ENCODE measurements at regions not wholly inside any gene's neighbourhood (a gene's known extent, or its start where the extent isn't known, plus 50 kb on each side); places are given as distances from the start of the nearest gene placed in this dataset.

DNA sequence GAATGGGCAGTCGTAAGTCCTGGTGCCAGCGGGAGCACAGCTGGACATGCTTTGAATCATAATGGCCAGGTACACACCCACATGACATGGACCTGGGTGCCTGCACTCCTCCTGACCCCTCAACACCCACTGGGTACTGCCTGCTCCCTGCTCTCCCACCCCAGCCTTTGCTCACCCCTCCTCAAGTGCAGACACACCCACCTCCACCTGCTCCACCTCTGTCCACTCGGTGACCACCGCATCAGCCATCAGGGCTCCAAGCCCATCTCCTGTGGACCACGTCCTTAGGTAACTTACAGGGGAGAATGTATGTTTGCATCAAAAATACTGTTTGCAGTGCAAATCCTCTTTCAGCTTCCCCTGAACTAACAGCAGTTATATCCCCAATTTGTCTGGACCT is 214.6 kb downstream of the BRD1 start:
- no peak for DNase-seq (ENCODE audit: extremely low read depth, low read depth)
- TF ChIP-seq, protein P1, sequence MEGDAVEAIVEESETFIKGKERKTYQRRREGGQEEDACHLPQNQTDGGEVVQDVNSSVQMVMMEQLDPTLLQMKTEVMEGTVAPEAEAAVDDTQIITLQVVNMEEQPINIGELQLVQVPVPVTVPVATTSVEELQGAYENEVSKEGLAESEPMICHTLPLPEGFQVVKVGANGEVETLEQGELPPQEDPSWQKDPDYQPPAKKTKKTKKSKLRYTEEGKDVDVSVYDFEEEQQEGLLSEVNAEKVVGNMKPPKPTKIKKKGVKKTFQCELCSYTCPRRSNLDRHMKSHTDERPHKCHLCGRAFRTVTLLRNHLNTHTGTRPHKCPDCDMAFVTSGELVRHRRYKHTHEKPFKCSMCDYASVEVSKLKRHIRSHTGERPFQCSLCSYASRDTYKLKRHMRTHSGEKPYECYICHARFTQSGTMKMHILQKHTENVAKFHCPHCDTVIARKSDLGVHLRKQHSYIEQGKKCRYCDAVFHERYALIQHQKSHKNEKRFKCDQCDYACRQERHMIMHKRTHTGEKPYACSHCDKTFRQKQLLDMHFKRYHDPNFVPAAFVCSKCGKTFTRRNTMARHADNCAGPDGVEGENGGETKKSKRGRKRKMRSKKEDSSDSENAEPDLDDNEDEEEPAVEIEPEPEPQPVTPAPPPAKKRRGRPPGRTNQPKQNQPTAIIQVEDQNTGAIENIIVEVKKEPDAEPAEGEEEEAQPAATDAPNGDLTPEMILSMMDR (IDR thresholded peaks at IDR 0.05; ENCODE audit: low read depth, low read length): no peak

DNA sequence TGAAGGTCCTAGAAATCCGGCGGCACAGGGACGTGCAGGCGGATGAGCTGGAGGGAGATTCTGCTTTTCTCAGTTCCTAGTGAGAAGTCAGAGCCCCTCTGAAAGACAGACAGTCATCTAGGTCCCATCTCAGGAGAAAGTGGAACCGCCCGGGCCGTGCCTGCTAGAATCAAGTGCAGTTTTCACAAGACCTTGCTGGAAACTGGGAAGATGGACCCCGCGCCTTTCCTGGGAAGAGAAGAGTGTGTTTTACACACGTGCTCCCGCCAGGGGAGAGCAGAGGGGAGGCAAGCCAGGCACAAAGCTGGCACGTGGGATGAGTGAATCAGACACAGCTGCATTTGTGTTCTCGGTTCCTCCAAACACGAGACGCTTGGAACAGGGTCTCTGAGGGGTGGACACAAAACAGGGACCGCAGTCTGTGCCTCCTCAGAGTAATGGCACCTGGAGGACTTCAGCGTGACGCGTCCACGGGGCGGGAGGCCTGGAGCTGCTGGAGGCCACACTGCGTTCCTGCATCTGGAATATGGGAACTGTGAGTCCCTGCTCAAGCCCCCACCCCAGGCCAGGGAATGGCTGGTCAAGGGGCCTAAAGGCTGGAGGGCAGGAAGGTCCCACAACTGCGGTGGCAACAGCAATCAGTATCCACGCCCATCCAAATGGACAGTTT is 218.3 kb downstream of the BRD1 start:
- DNase-seq (ENCODE audit: extremely low read depth, low read depth): no peak
- TF ChIP-seq, protein P1 (IDR thresholded peaks at IDR 0.05; ENCODE audit: low read depth, low read length): no peak

DNA sequence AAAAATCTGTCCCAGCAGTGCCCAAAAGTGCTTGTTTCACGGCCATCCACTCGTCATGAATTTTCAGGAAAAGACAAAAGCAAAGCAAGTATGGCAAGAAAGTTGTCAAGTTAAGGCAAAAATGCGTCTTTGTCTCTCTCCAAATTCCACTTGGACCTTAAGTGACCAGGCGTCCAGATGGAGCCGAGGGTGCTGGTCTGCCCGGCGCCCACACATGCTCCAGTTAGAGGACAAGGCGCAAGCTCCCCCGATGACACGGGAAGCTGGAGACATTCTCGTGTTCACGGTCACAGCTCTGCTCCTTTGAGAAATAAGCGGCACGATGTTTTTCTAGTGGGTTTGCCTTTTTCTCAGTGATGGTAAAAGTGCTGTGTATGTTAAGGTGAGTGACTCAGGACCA is 219.0 kb downstream of the BRD1 start:
- TF ChIP-seq, protein P1 (IDR thresholded peaks at IDR 0.05; ENCODE audit: low read depth, low read length): no peak

DNA sequence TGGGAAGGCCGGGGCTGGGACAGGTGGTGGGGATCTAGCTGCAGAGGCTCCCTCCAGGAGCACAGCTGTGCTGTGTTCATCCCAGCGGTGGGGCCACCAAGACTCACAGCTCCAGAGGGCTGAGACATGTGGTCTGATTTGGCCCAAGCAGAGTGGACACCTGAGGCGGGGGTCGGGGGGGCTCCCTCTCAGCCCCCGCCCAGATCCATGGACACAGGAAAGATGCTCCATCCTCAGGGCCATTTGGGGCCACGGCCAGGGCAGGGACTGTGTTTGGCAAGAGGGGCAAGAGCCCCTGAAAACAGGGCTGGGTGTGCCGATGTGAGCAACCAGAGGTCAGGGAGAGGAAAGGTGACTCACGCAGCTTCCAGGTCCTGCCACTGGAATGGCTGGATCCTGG is 219.4 kb downstream of the BRD1 start:
- DNase-seq (ENCODE audit: extremely low read depth, low read depth): no peak
- TF ChIP-seq, protein P1 (IDR thresholded peaks at IDR 0.05; ENCODE audit: low read depth, low read length): no peak

More for the DNA sequence above, 219.0 kb downstream of the BRD1 start:
- no peak for DNase-seq (ENCODE audit: extremely low read depth, low read depth)

DNA sequence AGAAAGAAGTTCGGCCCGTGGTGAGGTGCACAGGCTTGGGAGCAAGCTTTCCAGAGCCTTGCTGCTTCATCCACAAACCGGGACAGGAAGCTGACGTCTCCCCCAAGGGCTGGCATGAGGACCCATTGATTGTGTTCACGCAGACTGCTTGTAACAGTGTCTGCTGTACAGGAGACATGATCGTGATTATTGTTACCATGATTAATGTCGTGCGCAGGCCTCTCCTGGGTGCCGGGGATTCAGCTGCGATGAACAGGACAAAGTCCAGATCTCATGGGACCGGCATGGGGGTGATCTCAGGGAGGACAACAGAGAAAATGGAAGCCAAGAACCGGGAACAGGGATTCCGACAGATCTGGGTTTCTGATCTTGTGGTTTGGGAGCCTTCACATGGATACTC is 219.9 kb downstream of the BRD1 start:
- DNase-seq (ENCODE audit: extremely low read depth, low read depth): no peak
- TF ChIP-seq, protein P1 (IDR thresholded peaks at IDR 0.05; ENCODE audit: low read depth, low read length): no peak

DNA sequence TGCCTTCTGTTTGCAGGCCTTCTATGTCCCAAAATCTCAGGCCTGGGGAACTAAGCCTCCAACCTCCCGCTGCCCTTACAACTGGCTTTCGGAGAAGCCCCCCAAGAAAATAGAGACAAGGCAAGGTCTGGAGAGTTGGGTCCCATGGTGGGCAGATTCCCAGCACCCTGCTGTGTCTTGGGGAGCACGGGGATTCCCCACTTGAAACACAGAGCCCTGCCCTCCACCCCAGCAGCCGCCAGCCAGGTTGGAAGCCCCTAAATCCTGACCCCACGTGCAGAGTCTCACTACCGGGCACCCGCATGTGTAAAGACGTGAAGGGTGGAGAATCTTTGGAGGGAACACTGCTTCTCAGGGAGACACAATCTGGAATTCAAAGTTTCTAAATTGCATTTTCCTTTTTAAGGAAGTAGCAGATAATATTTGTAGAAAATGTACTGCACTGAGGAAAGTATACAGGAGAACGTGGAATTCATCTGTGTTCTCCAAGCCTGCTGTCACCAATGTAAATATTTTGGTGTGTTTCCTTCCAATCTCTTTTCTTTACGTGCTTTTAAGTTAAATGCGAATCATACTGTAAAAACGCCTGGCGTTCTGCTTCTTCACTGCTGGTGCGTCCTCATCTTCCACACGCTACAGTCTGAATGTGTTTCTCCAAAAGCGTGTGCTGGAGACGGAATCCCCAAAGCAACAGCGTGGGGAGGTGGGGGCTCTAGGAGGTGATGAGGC is 220.9 kb downstream of the BRD1 start:
- TF ChIP-seq, protein P1 (IDR thresholded peaks at IDR 0.05; ENCODE audit: low read depth, low read length): no peak
- DNase-seq (ENCODE audit: extremely low read depth, low read depth): no peak

DNA sequence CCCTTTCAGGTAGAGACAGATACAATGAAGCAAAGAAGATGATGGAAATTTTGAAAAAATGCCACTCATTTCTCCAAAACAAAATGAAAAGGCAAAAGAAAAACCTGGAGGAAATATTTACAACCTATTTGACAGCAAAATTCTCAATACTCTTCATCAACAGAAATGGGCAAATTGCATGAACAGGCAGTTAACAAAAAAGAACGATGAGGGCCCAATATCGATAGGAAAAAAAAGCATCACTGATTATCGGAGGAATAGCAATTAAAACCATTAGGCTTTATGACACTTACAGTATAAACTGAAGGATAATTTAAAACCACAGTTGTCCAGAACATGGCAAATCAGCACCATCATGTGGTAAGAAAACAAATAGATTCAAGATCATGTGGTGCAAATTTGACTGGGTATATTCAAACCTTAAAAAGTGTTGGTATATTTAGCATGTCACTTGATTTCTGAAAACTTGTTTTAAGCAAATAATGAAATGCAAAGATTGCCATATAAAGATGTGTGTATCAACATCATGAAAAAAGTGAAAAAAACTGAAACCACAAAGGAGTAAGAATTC is 222.9 kb downstream of the BRD1 start:
- DNase-seq (ENCODE audit: extremely low read depth, low read depth): no peak
- TF ChIP-seq, protein P1 (IDR thresholded peaks at IDR 0.05; ENCODE audit: low read depth, low read length): no peak
